CD4-positive, alpha-beta T cell treated with Interleukin-17A for 4 hours (primary cell): ENCODE measurements at regions not wholly inside any gene's neighbourhood (a gene's known extent, or its start where the extent isn't known, plus 50 kb on each side); places are given as distances from the start of the nearest gene placed in this dataset.
"Not testable (repeated sequence)": the region's sequence is repeated elsewhere in the genome, so short reads cannot be mapped to it uniquely, and the experiment has no call there.

Experiments used
- DNase-seq: peaks from one replicate; pipeline ENCODE4 v3.0.0-alpha.2; 2020; ENCODE audit warnings: mixed read lengths

DNA sequence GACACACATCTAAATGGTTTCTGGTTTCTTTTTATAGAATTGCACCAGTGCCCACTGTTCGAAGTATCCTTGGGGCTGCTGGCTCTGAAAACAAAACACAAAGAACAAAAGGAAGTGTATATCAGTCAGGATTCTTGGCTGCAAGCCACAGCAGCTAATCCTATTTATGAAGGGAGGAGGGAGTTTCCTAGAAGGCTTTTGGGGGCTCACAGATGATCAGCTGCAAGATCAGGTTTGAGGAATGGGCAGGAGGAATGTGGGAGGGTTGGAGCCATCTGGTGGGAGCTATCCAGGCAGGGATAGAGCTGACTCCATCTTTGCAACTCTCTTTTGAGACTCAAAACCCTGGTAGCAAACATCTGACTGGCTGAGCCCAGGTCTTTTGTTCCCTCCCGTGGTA lies 118.3 kb upstream of the EEF2KMT start:
- no peak for DNase-seq

DNA sequence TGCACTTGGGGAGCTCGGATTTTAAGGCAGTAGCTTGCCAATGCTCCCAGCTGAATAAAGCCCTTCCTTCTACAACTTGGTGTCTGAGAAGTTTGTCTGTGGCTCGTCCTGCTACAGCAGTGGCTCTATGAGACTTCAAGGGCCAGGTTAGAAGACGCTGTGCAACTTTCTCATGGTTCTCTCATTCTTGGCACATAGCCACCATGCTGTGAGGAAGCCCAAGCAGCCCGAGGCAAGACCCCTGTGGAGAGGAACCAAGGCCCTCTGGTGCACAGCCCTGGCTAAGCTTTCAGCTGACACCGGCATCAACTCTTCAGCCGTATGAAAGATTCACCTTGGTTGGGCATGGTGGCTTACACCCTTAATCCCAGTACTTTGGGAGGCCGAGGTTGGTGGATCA lies 116.9 kb upstream of the EEF2KMT start:
- DNase-seq = no peak

DNA sequence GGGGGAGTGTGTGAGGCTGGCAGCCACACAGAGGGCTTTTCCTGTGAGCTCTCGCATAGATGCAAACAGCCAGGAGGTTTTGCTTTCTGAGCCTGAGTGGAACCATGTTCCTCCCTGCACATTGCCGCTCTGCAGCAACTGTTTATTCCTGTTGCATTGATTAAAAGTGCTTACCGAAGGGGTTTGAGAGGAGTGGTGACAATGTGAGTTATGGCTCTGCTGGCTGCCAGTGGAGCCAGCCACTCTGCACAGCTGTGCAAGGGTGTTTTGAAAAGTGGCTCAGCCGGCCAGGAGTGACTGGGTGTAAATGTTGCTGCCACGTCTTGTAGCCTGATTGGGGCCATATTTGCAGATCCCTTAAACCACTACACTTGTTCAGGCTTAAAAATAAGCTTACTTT lies 114.9 kb upstream of the EEF2KMT start:
- not testable (repeated sequence) for DNase-seq

DNA sequence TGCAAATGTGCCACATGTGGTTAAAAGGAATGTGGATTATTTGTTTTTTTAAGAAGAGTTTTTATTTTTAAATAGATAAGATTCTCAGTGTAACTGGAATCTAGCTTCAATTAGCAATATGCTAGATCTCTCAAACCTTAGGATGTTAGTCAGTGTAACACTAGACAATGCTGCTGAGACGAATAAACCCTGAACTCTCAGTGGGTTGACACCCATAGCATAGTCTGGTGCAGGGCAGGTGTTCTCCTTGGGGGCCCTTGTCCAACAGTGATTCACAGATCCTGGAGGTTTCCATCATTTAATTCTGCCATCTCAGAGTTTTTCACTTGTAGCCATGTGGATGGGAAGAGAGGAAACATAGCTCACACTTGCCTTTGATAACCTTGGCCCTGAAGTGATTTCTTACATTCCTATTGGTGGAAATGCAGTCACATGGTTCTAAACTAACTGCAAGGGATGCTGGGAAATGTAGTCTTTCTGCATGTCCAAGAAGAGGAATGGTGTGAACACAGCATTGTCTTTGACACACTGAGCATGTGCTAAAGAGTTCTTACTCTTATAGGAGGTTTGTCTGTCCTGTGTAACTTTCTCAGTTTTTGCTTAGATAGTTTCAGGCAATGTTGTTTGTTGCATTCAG lies 110.4 kb upstream of the EEF2KMT start:
- DNase-seq = not testable (repeated sequence)

GRCh38 chr16:5207001-5207523 lies 109.5 kb upstream of the EEF2KMT start:
- DNase-seq = no peak

DNA sequence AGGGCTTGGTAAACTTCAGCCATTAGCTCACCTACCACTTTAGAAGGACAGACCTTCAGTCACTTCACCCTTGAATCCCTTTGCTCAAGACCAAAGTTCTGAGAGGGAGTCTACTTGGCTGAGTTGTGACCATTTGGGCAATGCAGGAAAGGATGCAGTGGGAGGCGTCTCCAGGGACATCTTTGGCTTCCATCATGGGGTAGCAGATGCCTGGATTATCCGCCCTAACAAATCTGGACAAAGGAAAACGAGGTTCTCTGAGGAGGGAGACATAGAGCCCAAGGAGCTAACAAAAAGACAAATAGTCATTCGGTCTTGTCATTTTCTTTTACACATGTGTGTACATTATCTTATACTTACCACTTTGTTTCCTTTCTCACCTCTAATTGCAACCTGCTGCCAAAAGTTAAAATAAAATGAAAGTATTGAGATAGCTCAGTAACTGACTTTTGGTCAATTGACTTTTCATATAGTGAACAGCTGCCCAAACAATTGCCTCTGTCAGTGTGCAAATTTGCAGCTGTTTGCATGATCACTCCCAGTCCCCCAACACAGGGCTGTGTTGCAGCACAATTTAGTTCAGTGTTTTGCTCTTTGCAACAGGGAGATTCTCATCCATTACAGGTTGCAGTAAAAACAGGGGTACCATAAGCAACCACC lies 108.9 kb upstream of the EEF2KMT start:
- no peak for DNase-seq

DNA sequence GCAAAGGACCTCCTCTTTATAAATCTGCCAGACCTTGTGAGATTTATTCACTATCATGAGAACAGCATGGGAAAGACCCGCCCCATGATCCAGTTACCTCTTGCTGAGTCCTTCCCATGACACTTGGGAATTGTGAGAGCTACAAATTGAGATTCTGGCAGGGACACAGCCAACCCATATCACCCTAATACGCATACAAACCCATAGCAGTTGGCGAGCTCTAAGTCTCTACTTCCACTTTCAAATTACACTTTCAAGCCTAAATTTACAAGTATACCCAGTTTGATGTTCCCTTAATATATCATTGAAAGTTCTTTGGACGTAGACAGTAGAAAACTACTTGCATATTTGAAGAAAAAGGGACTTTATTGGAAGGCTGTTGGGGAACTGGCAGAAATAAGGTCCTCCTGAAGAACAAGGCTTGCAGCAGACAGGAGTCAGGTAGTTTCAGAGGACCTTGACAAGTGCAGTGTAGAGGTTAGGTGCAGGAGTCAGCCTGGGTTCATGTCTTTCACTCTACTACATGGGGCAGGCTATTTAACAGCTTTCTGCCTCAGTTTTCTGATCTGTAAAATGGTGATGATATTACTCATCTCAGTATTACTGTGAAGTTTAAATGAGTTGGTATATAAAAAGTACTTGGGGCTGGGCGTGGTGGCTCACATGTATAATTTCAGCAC lies 107.9 kb upstream of the EEF2KMT start:
- DNase-seq = no peak

DNA sequence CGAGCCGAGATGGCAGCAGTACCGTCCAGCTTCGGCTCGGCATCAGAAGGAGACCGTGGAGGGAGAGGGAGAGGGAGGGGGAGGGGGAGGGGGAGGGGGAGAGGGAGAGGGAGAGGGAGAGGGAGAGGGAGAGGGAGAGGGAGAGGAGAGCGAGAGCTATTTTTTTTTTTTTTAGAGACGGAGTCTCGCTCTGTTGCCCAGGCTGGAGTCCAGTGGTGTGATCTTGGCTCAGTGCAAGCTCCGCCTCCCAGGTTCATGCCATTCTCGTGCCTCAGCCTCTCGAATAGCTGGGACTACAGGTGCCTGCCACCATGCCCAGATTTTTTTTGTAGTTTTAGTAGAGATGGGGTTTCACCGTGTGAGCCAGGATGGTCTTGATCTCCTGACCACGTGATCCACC lies 106.1 kb upstream of the EEF2KMT start:
- not testable (repeated sequence) for DNase-seq

- DNase-seq = no peak
Observed at GRCh38 chr16:5200123-5200522, 102.5 kb upstream of the EEF2KMT start.

GRCh38 chr16:5196204-5196603 lies 98.6 kb upstream of the EEF2KMT start:
- no peak for DNase-seq

DNA sequence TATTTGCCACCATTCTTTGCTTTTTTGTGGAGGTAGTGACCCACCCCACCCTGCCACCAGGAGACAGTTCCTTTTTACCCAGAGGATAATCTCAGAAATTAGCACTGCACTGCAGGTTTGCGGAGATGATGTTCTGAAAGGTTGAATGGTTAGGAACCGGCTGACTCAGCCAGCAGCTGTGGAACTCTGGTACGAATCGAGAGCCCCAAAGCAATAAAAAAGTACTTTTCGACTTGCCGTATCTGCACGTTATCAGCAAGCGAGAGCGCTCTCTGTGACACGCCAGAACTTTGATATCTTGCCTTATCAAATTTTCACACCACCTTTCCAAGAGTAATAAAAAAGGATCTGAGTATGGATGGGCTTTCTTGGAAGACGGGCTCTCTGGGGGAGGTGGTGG lies 96.3 kb upstream of the EEF2KMT start:
- DNase-seq = no peak

GRCh38 chr16:5188989-5189352 lies 91.4 kb upstream of the EEF2KMT start:
- no peak for DNase-seq

DNA sequence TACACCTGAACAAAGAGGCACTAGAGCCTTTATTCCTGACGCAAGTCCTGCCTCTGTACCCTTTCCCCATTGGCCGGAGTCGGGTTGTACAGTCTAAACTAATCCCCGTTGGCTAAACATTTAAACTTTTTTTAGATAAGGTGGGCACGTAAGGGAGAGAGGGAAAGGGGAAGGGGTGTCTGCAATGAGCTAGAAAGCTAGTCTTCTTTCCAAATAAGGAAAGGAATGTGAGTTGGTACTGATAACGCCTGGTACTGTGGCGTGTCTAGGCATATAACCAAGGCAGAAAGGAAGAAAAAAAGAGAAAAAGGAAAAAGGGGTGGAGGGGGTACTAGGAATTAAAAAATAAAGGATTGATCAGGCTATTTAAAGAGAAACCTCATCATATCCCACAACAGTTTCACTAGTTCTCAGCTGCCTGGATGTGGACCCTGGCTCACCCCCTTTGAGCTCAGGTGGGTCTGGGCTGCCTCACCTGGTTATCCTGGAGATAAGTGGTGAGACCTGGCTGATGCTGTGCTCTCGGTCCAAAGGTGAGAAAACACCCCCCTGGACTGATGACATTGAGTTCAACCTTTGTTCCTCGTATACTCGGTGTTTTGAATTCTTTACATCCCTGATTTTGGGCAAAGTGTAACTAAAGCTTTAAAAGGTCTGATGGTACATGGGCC lies 90.9 kb upstream of the EEF2KMT start:
- DNase-seq = no peak

DNA sequence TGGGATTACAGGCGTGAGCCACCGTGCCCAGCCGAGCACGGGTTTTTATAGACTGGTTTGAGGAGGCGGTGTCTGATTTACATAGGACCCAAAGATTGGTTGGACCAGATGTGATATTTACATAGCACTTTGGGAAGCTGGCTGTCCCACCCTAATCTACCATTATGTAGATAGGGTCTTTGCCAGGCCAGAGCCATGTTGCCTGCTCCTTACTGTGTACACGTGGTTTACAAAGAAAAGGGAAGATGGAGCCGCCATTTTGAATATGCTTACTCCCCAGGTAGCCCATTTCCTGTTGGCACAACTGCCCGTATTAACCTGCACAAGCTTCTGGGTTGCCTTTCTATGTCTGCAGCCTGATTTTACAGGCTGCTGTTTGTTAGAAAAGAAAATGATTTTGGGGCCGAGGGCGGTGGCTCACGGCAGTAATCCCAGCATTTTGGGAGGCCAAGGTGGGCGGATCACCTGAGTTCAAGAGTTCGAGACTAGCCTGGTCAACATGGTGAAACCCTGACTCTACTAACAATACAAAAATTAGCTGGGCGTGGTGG lies 89.9 kb upstream of the EEF2KMT start:
- no peak for DNase-seq

DNA sequence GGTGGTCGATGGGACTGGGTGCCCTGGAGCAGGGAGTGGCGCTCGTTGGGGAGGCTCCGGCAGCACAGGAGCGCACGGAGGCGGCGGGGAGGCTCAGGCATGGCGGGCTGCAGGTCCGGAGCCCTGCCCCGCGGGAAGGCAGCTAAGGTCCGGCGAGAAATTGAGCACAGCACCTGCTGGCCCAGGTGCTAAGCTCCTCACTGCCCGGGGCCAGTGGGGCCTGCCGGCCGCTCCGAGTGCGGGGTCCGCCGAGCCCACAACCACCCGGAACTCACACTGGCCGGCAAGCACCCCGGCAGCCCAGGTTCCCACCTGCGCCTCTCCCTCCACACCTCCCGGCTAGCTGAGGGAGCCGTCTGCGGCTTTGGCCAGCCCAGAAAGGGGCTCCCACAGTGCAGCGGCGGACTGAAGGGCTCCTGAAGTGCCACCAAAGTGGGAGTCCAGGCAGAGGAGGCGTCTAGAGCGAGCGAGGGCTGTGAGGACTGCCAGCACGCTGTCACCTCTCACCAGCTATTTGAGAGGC lies 88.8 kb upstream of the EEF2KMT start:
- no peak for DNase-seq

- DNase-seq = no peak
Observed at GRCh38 chr16:5176505-5176904, 78.9 kb upstream of the EEF2KMT start.

DNA sequence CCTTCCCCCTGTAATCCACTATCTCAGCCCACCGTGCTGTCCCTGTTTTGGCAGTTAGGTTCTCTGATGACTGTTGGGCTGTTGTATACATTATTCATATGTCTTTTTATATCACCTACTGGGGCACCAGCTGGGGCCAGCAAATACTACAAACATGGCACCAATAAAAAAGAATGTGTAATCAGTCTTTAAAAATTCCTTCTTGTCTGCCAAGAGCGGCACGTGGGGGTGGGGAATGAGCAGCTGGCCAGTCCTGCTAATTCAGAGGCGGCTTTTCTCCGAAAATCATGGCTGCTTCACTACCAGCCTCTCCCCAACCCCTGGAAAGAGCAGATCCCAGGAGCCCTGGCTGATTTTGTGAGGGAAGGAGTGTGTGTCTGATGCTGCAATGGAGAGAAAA lies 77.7 kb upstream of the EEF2KMT start:
- no peak for DNase-seq

- no peak for DNase-seq
Observed at GRCh38 chr16:5166486-5166885, 68.9 kb upstream of the EEF2KMT start.

DNA sequence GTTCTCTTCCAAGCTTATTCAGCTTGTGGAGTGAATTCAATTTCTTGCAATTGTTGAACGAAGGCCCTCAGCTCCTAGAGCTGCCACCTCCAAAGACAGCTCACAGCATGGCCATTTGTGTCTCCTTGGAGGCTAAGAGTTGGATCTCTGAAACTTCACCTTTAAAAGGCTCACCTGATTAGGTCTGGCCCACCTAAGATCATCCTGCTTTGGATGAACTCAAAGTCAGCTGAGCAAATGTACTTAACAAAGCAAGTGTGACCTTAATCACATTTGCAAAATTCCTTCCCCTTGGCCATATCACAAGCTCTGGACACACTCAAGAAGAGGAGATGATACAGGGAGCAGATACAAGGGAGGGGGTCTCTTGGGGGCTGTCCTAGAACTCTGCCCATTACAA lies 67.8 kb upstream of the EEF2KMT start:
- DNase-seq = not testable (repeated sequence)

- not testable (repeated sequence) for DNase-seq
Observed at GRCh38 chr16:5162801-5163200, 65.2 kb upstream of the EEF2KMT start.

DNA sequence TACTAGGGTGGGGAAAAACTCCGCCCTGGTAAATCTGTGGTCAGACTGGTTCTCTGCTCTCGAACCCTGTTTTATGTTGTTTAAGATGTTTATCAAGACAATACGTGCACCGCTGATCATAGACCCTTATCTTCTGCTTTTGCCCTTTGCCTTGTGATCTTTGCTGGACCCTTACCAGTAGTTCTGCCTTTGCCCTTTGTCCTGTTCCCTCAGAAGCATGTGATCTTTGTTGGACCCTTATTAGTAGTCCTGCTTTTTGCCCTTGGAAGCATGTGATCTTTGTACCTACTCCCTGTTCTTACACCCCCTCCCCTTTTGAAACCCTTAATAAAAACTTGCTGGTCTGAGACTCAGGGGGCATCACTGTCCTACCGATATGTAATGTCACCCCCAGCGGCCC lies 64.3 kb upstream of the EEF2KMT start:
- DNase-seq = not testable (repeated sequence)

GRCh38 chr16:5160010-5160409 lies 62.4 kb upstream of the EEF2KMT start:
- DNase-seq = not testable (repeated sequence)

DNA sequence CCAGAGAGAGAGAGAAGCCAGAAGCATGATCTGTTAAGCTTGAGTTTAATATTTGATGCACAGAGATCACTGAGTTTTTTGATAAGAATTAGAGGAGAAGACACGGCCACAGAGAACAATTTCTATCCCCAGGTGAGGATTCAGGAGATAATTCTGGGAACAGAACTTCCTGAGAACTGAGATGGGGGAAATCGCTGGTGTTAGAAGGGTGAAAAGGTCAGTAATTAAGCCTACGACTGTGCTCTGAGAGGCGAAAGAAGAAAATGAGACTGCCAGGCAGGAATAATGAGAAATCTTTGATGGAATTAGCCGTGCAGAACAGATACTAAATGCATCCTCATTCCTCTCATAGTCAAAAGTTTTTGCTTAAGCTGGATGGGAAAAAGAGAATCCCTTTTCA lies 61.9 kb upstream of the EEF2KMT start:
- not testable (repeated sequence) for DNase-seq
